WTC11 (cell line): ENCODE measurements at regions not wholly inside any gene's neighbourhood (a gene's known extent, or its start where the extent isn't known, plus 50 kb on each side); places are given as distances from the start of the nearest gene placed in this dataset.

Experiments used
- ATAC-seq: fragments of 200-7000 bp; cut with Tn5 transposase; 2 replicates; pipeline ENCODE4 v1.10.0; 2021; ENCODE audit warnings: mild to moderate bottlenecking, moderate library complexity
- CTCF ChIA-PET: fragments of 300-600 bp; sonication (Branson Sonifier 250); formaldehyde crosslinking; loops from one replicate; lab custom pipeline; 2021; ENCODE audit warnings: antibody characterized with exemption; lab: Charles Lee
- POLR2A ChIA-PET: fragments of 350-600 bp; sonication (Branson Sonifier 250); formaldehyde crosslinking; loops from one replicate; lab custom pipeline; 2021; ENCODE audit warnings: antibody characterized with exemption; lab: Charles Lee
- DNase-seq: peaks from one replicate; pipeline ENCODE4 v3.0.0; 2021; ENCODE audit warnings: low spot score
- H3K27ac Mint-ChIP-seq: 2 replicates; pipeline ENCODE4 v1.8.0; 2021; ENCODE audit warnings: mixed read lengths
- H3K27me3 Mint-ChIP-seq: 2 replicates; pipeline ENCODE4 v1.8.0; 2021; ENCODE audit warnings: low read depth, mild to moderate bottlenecking, moderate library complexity, mixed read lengths
- H3K36me3 Mint-ChIP-seq: 2 replicates; pipeline ENCODE4 v1.8.0; 2021; ENCODE audit warnings: mixed read lengths
- H3K4me1 Mint-ChIP-seq: 2 replicates; pipeline ENCODE4 v1.8.0; 2022; ENCODE audit warnings: mixed read lengths
- H3K4me3 Mint-ChIP-seq: 2 replicates; pipeline ENCODE4 v1.8.0; 2021; ENCODE audit warnings: mild to moderate bottlenecking, moderate library complexity, mixed read lengths
- H3K9me3 Mint-ChIP-seq: 2 replicates; pipeline ENCODE4 v1.8.0; 2021; ENCODE audit warnings: mixed read lengths
- CREB1 ChIP-seq: sonication (generic); formaldehyde crosslinking; IDR thresholded peaks from 2 replicates; pipeline ENCODE4 v1.8.0; 2023; ENCODE audit warnings: mild to moderate bottlenecking, missing genetic modification reagents
- CREM ChIP-seq: sonication (generic); formaldehyde crosslinking; IDR thresholded peaks from 2 replicates; pipeline ENCODE4 v1.8.1; 2022; ENCODE audit warnings: mild to moderate bottlenecking, missing genetic modification reagents, moderate library complexity
- ESRRA ChIP-seq: sonication (generic); formaldehyde crosslinking; IDR thresholded peaks from 2 replicates; pipeline ENCODE4 v1.8.1; 2022; ENCODE audit warnings: mild to moderate bottlenecking, missing genetic modification reagents, borderline replicate concordance
- FOXP1 ChIP-seq: sonication (generic); formaldehyde crosslinking; IDR thresholded peaks from 2 replicates; pipeline ENCODE4 v1.8.0; 2022; ENCODE audit warnings: missing genetic modification reagents, mild to moderate bottlenecking, moderate library complexity, borderline replicate concordance
- GABPB1 ChIP-seq: sonication (generic); formaldehyde crosslinking; IDR thresholded peaks from 2 replicates; pipeline ENCODE4 v1.8.1; 2023; ENCODE audit warnings: mild to moderate bottlenecking, missing genetic modification reagents
- GRHL2 ChIP-seq: fragments of 250-450 bp; sonication (Bioruptor Pico); IDR thresholded peaks from 2 replicates; pipeline ENCODE4 v1.8.0; 2022; ENCODE audit warnings: mild to moderate bottlenecking, moderate library complexity; ENCODE audit not compliant: insufficient replicate concordance, severe bottlenecking
- MXD4 ChIP-seq: fragments of 250-450 bp; sonication (Bioruptor Pico); IDR thresholded peaks from 2 replicates; pipeline ENCODE4 v1.8.0; 2021; ENCODE audit warnings: mild to moderate bottlenecking, moderate library complexity, borderline replicate concordance
- ZNF396 ChIP-seq: fragments of 250-450 bp; sonication (Bioruptor Pico); IDR thresholded peaks from 2 replicates; pipeline ENCODE4 v1.8.0; 2021; ENCODE audit warnings: mild to moderate bottlenecking, moderate library complexity, borderline replicate concordance
- TF ChIP-seq, protein P1 (sequence below): fragments of 250-450 bp; sonication (Bioruptor Pico); IDR thresholded peaks from 2 replicates; pipeline ENCODE4 v2.1.2; 2022; ENCODE audit warnings: mild to moderate bottlenecking, moderate library complexity
- TF ChIP-seq, protein P2 (sequence below): sonication (generic); formaldehyde crosslinking; IDR thresholded peaks from 2 replicates; pipeline ENCODE4 v1.8.1; 2022; ENCODE audit warnings: mild to moderate bottlenecking, moderate library complexity, missing genetic modification reagents
- TF ChIP-seq, protein P3 (sequence below): fragments of 250-450 bp; sonication (Bioruptor Pico); IDR thresholded peaks from 2 replicates; pipeline ENCODE4 v1.8.0; 2021; ENCODE audit warnings: mild to moderate bottlenecking
- TF ChIP-seq, protein P4 (sequence below): sonication (generic); formaldehyde crosslinking; IDR thresholded peaks from 2 replicates; pipeline ENCODE4 v1.8.1; 2022; ENCODE audit warnings: mild to moderate bottlenecking, missing genetic modification reagents, moderate library complexity, borderline replicate concordance
- TF ChIP-seq, protein P5 (sequence below): fragments of 250-450 bp; sonication (Bioruptor Pico); IDR thresholded peaks from 2 replicates; pipeline ENCODE4 v1.9.0; 2021; ENCODE audit warnings: mild to moderate bottlenecking
- TF ChIP-seq, protein P6 (sequence below): sonication (generic); formaldehyde crosslinking; IDR thresholded peaks from 2 replicates; pipeline ENCODE4 v1.8.0; 2023; ENCODE audit warnings: missing genetic modification reagents
- TF ChIP-seq, protein P7 (sequence below): sonication (generic); formaldehyde crosslinking; IDR thresholded peaks from 2 replicates; pipeline ENCODE4 v1.8.1; 2023; ENCODE audit warnings: mild to moderate bottlenecking, moderate library complexity, missing genetic modification reagents

DNA sequence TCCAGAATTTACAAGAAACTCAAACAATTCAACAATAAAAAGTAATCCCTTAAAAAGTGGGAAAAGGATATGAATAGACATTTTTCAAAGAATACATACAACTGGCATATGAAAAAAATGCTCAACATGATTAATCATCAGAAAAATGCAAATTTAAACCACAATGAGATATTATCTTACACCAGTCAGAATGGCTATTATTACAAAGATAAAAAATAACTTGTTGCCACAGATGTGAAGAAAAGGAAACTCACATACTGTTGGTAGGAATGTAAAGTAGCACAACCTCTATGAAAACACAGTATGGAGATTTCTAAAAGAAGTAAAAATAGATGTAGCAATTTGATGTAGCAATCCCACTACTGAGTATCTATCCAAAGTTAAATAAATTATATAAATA, 65.1 kb upstream of the DIAPH2 start (continued):
- TF ChIP-seq, protein P1, sequence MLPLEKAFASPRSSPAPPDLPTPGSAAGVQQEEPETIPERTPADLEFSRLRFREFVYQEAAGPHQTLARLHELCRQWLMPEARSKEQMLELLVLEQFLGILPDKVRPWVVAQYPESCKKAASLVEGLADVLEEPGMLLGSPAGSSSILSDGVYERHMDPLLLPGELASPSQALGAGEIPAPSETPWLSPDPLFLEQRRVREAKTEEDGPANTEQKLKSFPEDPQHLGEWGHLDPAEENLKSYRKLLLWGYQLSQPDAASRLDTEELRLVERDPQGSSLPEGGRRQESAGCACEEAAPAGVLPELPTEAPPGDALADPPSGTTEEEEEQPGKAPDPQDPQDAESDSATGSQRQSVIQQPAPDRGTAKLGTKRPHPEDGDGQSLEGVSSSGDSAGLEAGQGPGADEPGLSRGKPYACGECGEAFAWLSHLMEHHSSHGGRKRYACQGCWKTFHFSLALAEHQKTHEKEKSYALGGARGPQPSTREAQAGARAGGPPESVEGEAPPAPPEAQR (CRISPR knock-in tag): no peak
- TF ChIP-seq, protein P2, sequence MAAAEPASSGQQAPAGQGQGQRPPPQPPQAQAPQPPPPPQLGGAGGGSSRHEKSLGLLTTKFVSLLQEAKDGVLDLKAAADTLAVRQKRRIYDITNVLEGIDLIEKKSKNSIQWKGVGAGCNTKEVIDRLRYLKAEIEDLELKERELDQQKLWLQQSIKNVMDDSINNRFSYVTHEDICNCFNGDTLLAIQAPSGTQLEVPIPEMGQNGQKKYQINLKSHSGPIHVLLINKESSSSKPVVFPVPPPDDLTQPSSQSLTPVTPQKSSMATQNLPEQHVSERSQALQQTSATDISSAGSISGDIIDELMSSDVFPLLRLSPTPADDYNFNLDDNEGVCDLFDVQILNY (CRISPR knock-in tag): no peak
- TF ChIP-seq, protein P3, sequence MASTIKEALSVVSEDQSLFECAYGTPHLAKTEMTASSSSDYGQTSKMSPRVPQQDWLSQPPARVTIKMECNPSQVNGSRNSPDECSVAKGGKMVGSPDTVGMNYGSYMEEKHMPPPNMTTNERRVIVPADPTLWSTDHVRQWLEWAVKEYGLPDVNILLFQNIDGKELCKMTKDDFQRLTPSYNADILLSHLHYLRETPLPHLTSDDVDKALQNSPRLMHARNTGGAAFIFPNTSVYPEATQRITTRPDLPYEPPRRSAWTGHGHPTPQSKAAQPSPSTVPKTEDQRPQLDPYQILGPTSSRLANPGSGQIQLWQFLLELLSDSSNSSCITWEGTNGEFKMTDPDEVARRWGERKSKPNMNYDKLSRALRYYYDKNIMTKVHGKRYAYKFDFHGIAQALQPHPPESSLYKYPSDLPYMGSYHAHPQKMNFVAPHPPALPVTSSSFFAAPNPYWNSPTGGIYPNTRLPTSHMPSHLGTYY (CRISPR knock-in tag): no peak
- no peak for TF ChIP-seq GRHL2 (CRISPR knock-in tag)
- TF ChIP-seq CREM: no peak
- TF ChIP-seq CREB1 (CRISPR knock-in tag): no peak
- TF ChIP-seq, protein P4, sequence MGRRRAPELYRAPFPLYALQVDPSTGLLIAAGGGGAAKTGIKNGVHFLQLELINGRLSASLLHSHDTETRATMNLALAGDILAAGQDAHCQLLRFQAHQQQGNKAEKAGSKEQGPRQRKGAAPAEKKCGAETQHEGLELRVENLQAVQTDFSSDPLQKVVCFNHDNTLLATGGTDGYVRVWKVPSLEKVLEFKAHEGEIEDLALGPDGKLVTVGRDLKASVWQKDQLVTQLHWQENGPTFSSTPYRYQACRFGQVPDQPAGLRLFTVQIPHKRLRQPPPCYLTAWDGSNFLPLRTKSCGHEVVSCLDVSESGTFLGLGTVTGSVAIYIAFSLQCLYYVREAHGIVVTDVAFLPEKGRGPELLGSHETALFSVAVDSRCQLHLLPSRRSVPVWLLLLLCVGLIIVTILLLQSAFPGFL (CRISPR knock-in tag): no peak
- no peak for TF ChIP-seq GABPB1 (CRISPR knock-in tag)
- TF ChIP-seq ESRRA: no peak
- TF ChIP-seq, protein P5, sequence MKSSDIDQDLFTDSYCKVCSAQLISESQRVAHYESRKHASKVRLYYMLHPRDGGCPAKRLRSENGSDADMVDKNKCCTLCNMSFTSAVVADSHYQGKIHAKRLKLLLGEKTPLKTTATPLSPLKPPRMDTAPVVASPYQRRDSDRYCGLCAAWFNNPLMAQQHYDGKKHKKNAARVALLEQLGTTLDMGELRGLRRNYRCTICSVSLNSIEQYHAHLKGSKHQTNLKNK: no peak
- no peak for TF ChIP-seq ZNF396 (CRISPR knock-in tag)
- TF ChIP-seq, protein P6, sequence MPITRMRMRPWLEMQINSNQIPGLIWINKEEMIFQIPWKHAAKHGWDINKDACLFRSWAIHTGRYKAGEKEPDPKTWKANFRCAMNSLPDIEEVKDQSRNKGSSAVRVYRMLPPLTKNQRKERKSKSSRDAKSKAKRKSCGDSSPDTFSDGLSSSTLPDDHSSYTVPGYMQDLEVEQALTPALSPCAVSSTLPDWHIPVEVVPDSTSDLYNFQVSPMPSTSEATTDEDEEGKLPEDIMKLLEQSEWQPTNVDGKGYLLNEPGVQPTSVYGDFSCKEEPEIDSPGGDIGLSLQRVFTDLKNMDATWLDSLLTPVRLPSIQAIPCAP (CRISPR knock-in tag): no peak

DNA sequence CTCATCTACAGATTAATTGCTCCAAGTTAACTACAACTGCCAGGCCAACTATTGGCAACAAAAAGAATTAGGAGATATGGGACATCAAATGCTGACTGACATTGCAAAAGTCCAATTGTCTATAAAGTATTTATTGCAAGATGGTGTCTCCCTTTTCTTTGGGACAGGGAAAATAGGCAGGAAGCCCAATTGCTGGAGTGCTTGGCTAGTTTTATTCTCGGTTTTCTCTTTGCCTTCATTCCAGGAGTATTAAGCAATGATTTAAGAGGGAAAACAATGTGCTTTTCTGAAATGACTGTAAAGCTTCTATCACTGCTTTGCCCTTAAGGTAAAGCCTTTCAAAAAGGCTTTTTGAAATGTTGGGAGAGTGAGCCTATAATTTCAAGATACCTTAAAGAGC, 62.8 kb upstream of the DIAPH2 start:
- Mint-ChIP-seq H3K27me3 (no peaks in the 10 kb centered on the region; the same call in 1 of the 2 replicates), H3K36me3 (peaks cover 16% of the 10 kb centered on the region), H3K9me3 (peaks cover 14% of the 10 kb centered on the region), H3K4me1 (no peaks in the 10 kb centered on the region), H3K4me3 (no peak overlapping the region), H3K27ac (no peak overlapping the region)
- DNase-seq (no peak), ATAC-seq (no peak)
- CTCF ChIA-PET: no interaction called here
- POLR2A ChIA-PET: no interaction called here
- TF ChIP-seq MXD4 (CRISPR knock-in tag): no peak
- TF ChIP-seq, protein P7, sequence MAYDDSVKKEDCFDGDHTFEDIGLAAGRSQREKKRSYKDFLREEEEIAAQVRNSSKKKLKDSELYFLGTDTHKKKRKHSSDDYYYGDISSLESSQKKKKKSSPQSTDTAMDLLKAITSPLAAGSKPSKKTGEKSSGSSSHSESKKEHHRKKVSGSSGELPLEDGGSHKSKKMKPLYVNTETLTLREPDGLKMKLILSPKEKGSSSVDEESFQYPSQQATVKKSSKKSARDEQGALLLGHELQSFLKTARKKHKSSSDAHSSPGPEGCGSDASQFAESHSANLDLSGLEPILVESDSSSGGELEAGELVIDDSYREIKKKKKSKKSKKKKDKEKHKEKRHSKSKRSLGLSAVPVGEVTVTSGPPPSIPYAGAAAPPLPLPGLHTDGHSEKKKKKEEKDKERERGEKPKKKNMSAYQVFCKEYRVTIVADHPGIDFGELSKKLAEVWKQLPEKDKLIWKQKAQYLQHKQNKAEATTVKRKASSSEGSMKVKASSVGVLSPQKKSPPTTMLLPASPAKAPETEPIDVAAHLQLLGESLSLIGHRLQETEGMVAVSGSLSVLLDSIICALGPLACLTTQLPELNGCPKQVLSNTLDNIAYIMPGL (CRISPR knock-in tag): no peak
- no peak for TF ChIP-seq FOXP1 (CRISPR knock-in tag)
